HepG2 (cell line): ENCODE measurements at regions not wholly inside any gene's neighbourhood (a gene's known extent, or its start where the extent isn't known, plus 50 kb on each side); places are given as distances from the start of the nearest gene placed in this dataset.

Experiments
- ATAC-seq: fragments of 200-7000 bp; cut with Tn5 transposase; 3 replicates; pipeline ENCODE4 v1.9.1; 2020; ENCODE audit warnings: mild to moderate bottlenecking, moderate library complexity
- BruUV-seq: library from RNA; stranded (reverse); fragments of 400-500 nt; replicated peaks from 2 replicates; lab custom pipeline; 2021; lab: Mats Ljungman, UMichigan
- CTCF ChIA-PET: fragments of 300-600 bp; formaldehyde crosslinking; extraction: SDS; loops from one replicate; lab custom pipeline; 2021; ENCODE audit warnings: low total read pairs, inconsistent platforms, low intra/inter-chr PET ratio; lab: Yijun Ruan, JAX
- POLR2A ChIA-PET: fragments of 350-600 bp; sonication (Branson Sonifier 250); formaldehyde crosslinking; loops from one replicate; lab custom pipeline; 2020; ENCODE audit warnings: antibody characterized with exemption, inconsistent platforms; lab: Yijun Ruan, JAX
- DNase-seq: peaks from one replicate; pipeline ENCODE4 v3.0.0-alpha.2; 2015; ENCODE audit warnings: low spot score
- FAIRE-seq: peaks from 3 replicates; lab custom pipeline; 2011; peaks lifted over from hg19 to GRCh38; lab: Jason Lieb, UNC
- H2AFZ ChIP-seq: one replicate; pipeline ENCODE4 v1.6.1; 2011; ENCODE audit warnings: low read length, inconsistent platforms
- H3K27ac ChIP-seq: fragments of 300-600 bp; 3 replicates; pipeline ENCODE4 v1.8.0; 2011; ENCODE audit warnings: mixed run types, mild to moderate bottlenecking, mixed read lengths, low read length, inconsistent platforms; ENCODE audit not compliant: insufficient read depth; ENCODE audit errors: extremely low read length
- H3K27me3 ChIP-seq, 2 experiments: fragments of 200-600 bp in 1 of 2; 2 replicates in 1 of 2; 3 replicates in 1 of 2; pipeline versions ENCODE4 v1.6.0 to v1.8.0; 2011; ENCODE audit warnings: low read length in 2 of 2, mild to moderate bottlenecking in 2 of 2, moderate library complexity in 2 of 2, inconsistent platforms in 1 of 2; ENCODE audit not compliant: insufficient read depth in 2 of 2, control insufficient read depth in 1 of 2
- H3K36me3 ChIP-seq, 2 experiments: fragments of 200-600 bp in 1 of 2; replicated peaks in 1 of 2; 2 replicates in 1 of 2; 3 replicates in 1 of 2; pipeline versions ENCODE4 v1.5.1 to v1.8.0; 2011; ENCODE audit warnings: low read length in 2 of 2, inconsistent platforms in 1 of 2; ENCODE audit not compliant: insufficient read depth in 2 of 2, control insufficient read depth in 1 of 2
- H3K4me1 ChIP-seq: 2 replicates; pipeline ENCODE4 v1.5.1; 2012; ENCODE audit warnings: low read length, inconsistent platforms; ENCODE audit not compliant: insufficient read depth
- H3K4me2 ChIP-seq: 2 replicates; pipeline ENCODE4 v1.6.0; 2011; ENCODE audit warnings: low read depth, low read length, inconsistent platforms
- H3K4me3 ChIP-seq, 3 experiments: fragments of 200-600 bp in 1 of 3; sonication (generic), shearing (Covaris generic) in 1 of 3; replicated peaks in 1 of 3; 2 replicates each; pipeline ENCODE4 v1.5.1; 2011 to 2016; ENCODE audit warnings: low read length in 3 of 3, inconsistent platforms in 2 of 3, low read depth in 2 of 3, mild to moderate bottlenecking in 2 of 3, control low read depth in 1 of 3, mixed read lengths in 1 of 3; ENCODE audit not compliant: insufficient read depth in 1 of 3
- H3K79me2 ChIP-seq: one replicate; pipeline ENCODE4 v1.6.1; 2011; ENCODE audit warnings: low read length, inconsistent platforms; ENCODE audit not compliant: insufficient read depth
- H3K9ac ChIP-seq: 2 replicates; pipeline ENCODE4 v1.6.0; 2011; ENCODE audit warnings: mild to moderate bottlenecking, low read depth, low read length, inconsistent platforms; ENCODE audit not compliant: insufficient read depth
- H3K9me3 ChIP-seq: 2 replicates; pipeline ENCODE4 v1.5.1; 2012; ENCODE audit warnings: mild to moderate bottlenecking, low read length
- H4K20me1 ChIP-seq: 2 replicates; pipeline ENCODE4 v1.6.0; 2011; ENCODE audit warnings: inconsistent platforms, mild to moderate bottlenecking, low read length, moderate library complexity; ENCODE audit not compliant: insufficient read depth
- CTCF ChIP-seq: sonication (generic); formaldehyde crosslinking; IDR thresholded peaks from 2 replicates; pipeline ENCODE4 v1.5.0; 2020; ENCODE audit warnings: mild to moderate bottlenecking, missing genetic modification reagents, moderate library complexity
- DZIP1 ChIP-seq: sonication (generic); formaldehyde crosslinking; IDR thresholded peaks from 2 replicates; pipeline ENCODE4 v1.5.0; 2020; ENCODE audit warnings: mild to moderate bottlenecking, missing genetic modification reagents
- EP300 ChIP-seq, 3 experiments: sonication (generic) in 1 of 3; formaldehyde crosslinking in 1 of 3; IDR thresholded peaks; 2 replicates each; pipeline versions ENCODE4 v1.5.1 to v1.6.1; 2011 to 2020; ENCODE audit warnings: low read depth in 2 of 3, low read length in 2 of 3, borderline replicate concordance in 1 of 3, improper control_type of control experiment in 1 of 3, mild to moderate bottlenecking in 1 of 3, missing genetic modification reagents in 1 of 3, moderate library complexity in 1 of 3
- IKZF1 ChIP-seq: fragments of 450-650 bp; IDR thresholded peaks from 2 replicates; pipeline ENCODE4 v1.7.1; 2016
- KAT2B ChIP-seq: fragments of 150-350 bp; IDR thresholded peaks from 2 replicates; pipeline ENCODE4 v1.6.1; 2014; ENCODE audit warnings: low read depth, low read length, borderline replicate concordance
- KDM5B ChIP-seq: sonication (generic); formaldehyde crosslinking; IDR thresholded peaks from 2 replicates; pipeline ENCODE4 v1.4.0; 2020; ENCODE audit warnings: missing genetic modification reagents, mild to moderate bottlenecking, borderline replicate concordance
- NFATC3 ChIP-seq: sonication (generic); formaldehyde crosslinking; IDR thresholded peaks from 2 replicates; pipeline ENCODE4 v1.5.1; 2020; ENCODE audit warnings: mild to moderate bottlenecking, missing genetic modification reagents
- NFRKB ChIP-seq: fragments of 450-650 bp; IDR thresholded peaks from 2 replicates; pipeline ENCODE4 v1.6.1; 2017
- TAF1 ChIP-seq: sonication (generic); formaldehyde crosslinking; IDR thresholded peaks from 2 replicates; pipeline ENCODE4 v1.4.0; 2020; ENCODE audit warnings: missing genetic modification reagents
- ZFP1 ChIP-seq: IDR thresholded peaks from 2 replicates; pipeline ENCODE4 v1.6.1; 2016
- ZNF234 ChIP-seq: sonication (generic); formaldehyde crosslinking; conservative IDR thresholded peaks from 2 replicates; pipeline ENCODE4 v1.5.1; 2020; ENCODE audit warnings: mild to moderate bottlenecking, missing genetic modification reagents
- ZNF251 ChIP-seq: sonication (generic); formaldehyde crosslinking; IDR thresholded peaks from 2 replicates; pipeline ENCODE4 v1.9.0; 2021; ENCODE audit warnings: mild to moderate bottlenecking, missing genetic modification reagents
- ZNF589 ChIP-seq: sonication (generic); formaldehyde crosslinking; conservative IDR thresholded peaks from 2 replicates; pipeline ENCODE4 v1.8.0; 2022; ENCODE audit warnings: mild to moderate bottlenecking, moderate library complexity, missing genetic modification reagents
- ZNF788 ChIP-seq: sonication (generic); formaldehyde crosslinking; IDR thresholded peaks from 2 replicates; pipeline ENCODE4 v1.5.0; 2020; ENCODE audit warnings: mild to moderate bottlenecking, missing genetic modification reagents, borderline replicate concordance
- WGBS: methylation state at CpG from one replicate; pipeline ENCODE4 v1.1.6; 2017; ENCODE audit warnings: low lambda C conversion rate; 5-methylcytosine and 5-hydroxymethylcytosine counted together
- in situ Hi-C: cut with HindIII; loops from 2 replicates; pipeline ENCODE4 v1.10.0; 2017; ENCODE audit warnings: low pct_unique_long_range_greater_than_20kb; ENCODE audit not compliant: extremely low pct_ligation_motif_present
- intact Hi-C: fragments of 100-400 bp; cut with micrococcal nuclease; formaldehyde crosslinking; loops from one replicate; pipeline ENCODE4 v1.10.0; 2022; ENCODE audit not compliant: unreplicated experiment
- TF ChIP-seq, protein P1 (sequence below): sonication (generic); formaldehyde crosslinking; IDR thresholded peaks from 2 replicates; pipeline ENCODE4 v1.4.0; 2020; ENCODE audit warnings: missing genetic modification reagents

- TF ChIP-seq IKZF1 (no peak), ZNF234 (CRISPR knock-in tag) (no peak), ZNF589 (no peak), ZNF251 (no peak), NFRKB (no peak)
- TF ChIP-seq, protein P1, sequence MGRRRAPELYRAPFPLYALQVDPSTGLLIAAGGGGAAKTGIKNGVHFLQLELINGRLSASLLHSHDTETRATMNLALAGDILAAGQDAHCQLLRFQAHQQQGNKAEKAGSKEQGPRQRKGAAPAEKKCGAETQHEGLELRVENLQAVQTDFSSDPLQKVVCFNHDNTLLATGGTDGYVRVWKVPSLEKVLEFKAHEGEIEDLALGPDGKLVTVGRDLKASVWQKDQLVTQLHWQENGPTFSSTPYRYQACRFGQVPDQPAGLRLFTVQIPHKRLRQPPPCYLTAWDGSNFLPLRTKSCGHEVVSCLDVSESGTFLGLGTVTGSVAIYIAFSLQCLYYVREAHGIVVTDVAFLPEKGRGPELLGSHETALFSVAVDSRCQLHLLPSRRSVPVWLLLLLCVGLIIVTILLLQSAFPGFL (CRISPR knock-in tag), result no peak
Observed at GRCh38 chr10:121373411-121373810, 224.8 kb downstream of the FGFR2 start (continued).

DNA sequence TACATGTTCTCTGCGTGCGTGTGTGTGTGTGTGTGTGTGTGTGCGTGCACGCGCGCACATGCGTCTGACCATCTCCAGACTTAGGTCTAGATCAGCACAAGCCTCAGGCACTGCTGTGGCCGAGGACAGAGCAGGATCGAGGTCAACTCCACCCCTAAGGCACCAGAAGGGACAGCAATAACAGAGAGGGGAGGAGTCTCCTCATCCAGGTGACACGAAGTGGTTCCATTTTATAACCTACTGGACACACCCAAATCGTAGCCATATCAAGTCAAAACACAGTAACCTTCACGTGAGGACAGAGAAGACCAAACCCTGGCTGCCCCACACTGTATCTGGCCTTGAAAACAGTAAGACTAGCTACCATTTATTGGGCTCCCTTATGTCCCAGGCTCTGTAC is 224.1 kb downstream of the FGFR2 start:
- Histone ChIP-seq H3K4me2 (no peak overlapping the region), H3K4me3 (no peak overlapping the region), H3K9me3 (no peaks in the 10 kb centered on the region), H3K9ac (no peak overlapping the region), H4K20me1 (no peaks in the 10 kb centered on the region), H3K36me3 (no peaks in the 10 kb centered on the region), H2AFZ (no peak overlapping the region), H3K4me1 (peaks cover 2% of the 10 kb centered on the region), H3K79me2 (no peaks in the 10 kb centered on the region), H3K27me3 (no peaks in the 10 kb centered on the region), H3K27ac (no peak overlapping the region)
- FAIRE-seq, result no peak
- WGBS, result 65% methylated on average over 10 of the region's 12 CpGs
- ATAC-seq, result no peak
- DNase-seq, result no peak
- POLR2A ChIA-PET, result no interaction called here
- no TSS peak for BruUV-seq
- intact Hi-C loops, result no loop called here
- in situ Hi-C loops, result no loop called here
- CTCF ChIA-PET, result no interaction called here
- no peak for TF ChIP-seq ZNF788 (CRISPR knock-in tag)
- no peak for TF ChIP-seq NFATC3 (CRISPR knock-in tag)
- TF ChIP-seq EP300 (IDR thresholded peaks at IDR 0.05; ENCODE audit: low read depth in 2 of 2, low read length in 2 of 2), result no peak
- TF ChIP-seq EP300 (CRISPR knock-in tag; IDR thresholded peaks at IDR 0.05; ENCODE audit: borderline replicate concordance), result no peak
- no peak for TF ChIP-seq CTCF
- no peak for TF ChIP-seq KAT2B
- TF ChIP-seq DZIP1 (CRISPR knock-in tag), result no peak
- TF ChIP-seq TAF1 (CRISPR knock-in tag), result no peak
- no peak for TF ChIP-seq KDM5B (CRISPR knock-in tag)
- no peak for TF ChIP-seq ZFP1 (CRISPR knock-in tag)
